NAMALWA (cell line): ENCODE measurements at regions not wholly inside any gene's neighbourhood (a gene's known extent, or its start where the extent isn't known, plus 50 kb on each side); places are given as distances from the start of the nearest gene placed in this dataset.
"Not testable (repeated sequence)": the region's sequence is repeated elsewhere in the genome, so short reads cannot be mapped to it uniquely, and the experiment has no call there.

Experiments used
- DNase-seq: peaks from one replicate; pipeline ENCODE4 v3.0.0-alpha.2; 2015; ENCODE audit warnings: low spot score

DNA sequence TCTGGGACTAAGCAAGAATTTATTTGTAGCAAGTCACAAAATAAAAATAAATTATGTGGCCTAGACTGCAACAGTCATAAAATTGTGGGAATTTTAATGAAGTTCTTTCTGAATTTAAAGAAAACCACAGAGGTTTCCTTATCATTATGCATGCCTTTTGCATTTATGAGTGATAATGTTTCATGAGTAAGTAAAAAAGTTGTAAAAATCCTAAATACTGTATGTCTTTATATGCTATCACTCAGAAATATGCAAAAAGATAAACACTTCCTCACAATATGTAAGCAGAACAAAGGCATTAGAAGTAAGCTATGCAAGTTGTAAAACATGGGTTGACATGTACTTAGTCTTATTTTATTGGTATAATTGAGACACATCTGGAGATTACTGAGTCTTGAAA is 239.4 kb upstream of the PDE3A start:
- no peak for DNase-seq

- DNase-seq, result no peak
Observed at GRCh38 chr12:20132818-20133217, 235.5 kb upstream of the PDE3A start.

DNA sequence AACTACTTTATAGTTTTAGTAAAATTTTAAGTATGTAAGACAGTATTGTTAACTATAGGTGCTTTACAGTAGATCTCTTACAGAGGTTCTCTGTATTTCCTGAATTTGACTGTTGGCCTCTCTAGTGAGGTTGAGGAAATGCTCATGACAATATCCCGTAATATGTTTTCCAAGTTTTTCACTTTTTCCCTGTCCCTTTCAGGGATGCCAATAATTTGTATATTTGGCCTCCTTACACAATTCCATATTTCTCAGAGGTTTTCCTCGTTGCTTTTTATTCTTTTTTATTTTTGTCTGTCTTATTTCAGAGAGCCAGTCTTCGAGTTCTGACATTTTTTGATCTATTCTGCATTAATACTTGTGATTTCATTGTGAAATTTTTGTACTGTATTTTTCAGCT is 233.7 kb upstream of the PDE3A start:
- DNase-seq, result no peak

GRCh38 chr12:20140751-20141150 is 227.6 kb upstream of the PDE3A start:
- DNase-seq, result no peak

DNA sequence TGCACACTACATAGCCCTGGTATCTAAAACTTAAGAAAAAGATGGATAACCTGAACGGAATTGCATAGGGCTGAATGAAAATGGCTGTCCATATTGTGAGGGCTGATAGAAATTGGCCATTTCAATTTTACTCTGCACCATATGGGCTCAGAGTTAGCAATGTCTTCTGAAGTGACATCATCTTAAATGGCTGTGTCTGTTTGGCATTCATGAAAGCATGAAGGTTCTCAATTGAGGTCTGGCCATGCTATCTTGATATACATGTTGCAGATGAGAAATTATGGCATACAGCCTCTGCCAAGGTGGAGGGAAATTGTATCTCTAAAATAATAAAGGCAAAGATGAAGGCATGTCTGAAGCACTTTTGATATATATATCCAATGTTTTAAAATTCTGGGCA is 226.0 kb upstream of the PDE3A start:
- DNase-seq, result no peak

- DNase-seq, result no peak
Observed at GRCh38 chr12:20142956-20143355, 225.4 kb upstream of the PDE3A start.

DNA sequence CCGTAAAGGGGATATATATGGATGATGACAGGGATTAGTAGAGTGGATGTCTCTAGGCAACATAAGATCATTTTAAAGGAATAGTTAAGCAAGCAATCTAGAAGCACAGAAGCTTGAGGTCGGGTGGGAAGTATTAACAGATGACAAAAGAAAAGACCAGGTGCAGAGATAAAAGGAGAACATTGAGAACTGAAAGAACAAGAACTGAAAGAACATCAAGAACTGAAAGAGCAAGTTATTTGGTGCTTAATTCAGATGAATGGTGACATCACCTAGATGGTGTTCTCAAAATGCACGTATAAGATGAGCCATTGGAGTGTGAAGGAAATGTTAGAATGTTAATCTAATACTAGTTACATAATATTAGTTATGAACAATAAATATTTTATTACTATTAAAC is 224.0 kb upstream of the PDE3A start:
- no peak for DNase-seq

DNA sequence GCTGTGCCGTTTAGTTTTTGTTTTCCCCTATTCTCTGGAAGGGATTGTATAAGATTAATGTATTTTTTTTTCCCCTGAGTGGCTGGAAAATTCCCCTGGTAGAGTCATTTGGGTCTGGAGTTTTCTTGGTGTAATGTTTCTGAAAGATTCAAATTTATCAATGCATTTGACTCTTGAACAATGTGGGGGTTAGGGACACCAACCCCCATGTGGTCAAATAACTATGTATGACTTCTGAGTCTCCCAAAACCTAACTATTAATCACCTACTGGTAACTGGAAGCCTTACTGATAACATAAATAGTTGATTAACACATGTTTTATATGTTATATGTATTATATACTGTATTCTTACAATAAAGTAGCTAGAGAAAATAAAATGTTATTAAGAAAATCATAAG is 220.1 kb upstream of the PDE3A start:
- DNase-seq, result no peak

DNA sequence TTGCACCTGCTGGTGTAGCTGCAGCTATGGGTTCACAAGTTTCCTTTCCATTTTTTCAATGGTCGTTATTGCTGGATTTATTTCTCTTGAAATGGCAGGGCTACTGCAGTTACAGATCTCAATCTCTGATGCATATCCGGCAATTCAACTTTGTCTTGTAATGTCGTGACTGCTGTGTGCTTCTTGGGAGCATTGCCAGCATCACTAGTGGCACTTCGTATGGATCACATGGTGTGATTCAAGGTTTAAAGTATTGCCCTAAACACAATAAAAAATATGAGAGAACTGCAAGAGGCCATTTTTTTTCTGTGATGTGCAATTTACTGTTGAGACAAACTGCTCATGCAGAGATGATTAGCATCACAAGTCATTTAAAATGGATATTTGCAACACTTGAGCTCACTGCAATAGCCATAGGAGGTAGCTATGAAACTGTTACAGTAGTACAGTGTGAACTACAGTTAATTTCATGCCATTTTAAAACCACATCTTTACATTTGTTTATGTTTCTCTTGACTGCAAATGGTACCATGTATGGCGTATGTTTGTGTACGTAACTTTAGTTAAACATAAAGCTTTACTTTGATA is 217.4 kb upstream of the PDE3A start:
- DNase-seq, result no peak

DNA sequence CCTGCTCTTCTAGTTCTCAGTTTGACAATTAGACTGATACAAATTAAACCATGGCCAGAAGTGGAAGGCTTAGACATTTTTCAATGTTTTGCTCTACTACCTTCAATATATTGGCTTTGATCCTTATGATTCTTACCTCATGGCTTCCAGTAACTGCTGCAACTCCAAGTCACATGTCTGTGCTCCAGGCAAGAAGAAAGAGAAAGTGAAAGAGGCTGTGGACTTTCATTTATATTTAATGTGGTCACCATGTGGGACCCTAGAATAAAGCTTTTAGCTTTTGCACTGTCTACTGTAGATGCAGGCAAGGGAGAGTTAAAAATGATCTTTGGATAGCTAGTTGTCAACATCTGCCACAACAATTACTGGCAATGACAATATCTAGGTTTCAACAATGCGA is 214.3 kb upstream of the PDE3A start:
- DNase-seq, result no peak

- no peak for DNase-seq
Observed at GRCh38 chr12:20155374-20155773, 213.0 kb upstream of the PDE3A start.

- not testable (repeated sequence) for DNase-seq
Observed at GRCh38 chr12:20160899-20161298, 207.4 kb upstream of the PDE3A start.

GRCh38 chr12:20174528-20175175 is 193.7 kb upstream of the PDE3A start:
- no peak for DNase-seq

DNA sequence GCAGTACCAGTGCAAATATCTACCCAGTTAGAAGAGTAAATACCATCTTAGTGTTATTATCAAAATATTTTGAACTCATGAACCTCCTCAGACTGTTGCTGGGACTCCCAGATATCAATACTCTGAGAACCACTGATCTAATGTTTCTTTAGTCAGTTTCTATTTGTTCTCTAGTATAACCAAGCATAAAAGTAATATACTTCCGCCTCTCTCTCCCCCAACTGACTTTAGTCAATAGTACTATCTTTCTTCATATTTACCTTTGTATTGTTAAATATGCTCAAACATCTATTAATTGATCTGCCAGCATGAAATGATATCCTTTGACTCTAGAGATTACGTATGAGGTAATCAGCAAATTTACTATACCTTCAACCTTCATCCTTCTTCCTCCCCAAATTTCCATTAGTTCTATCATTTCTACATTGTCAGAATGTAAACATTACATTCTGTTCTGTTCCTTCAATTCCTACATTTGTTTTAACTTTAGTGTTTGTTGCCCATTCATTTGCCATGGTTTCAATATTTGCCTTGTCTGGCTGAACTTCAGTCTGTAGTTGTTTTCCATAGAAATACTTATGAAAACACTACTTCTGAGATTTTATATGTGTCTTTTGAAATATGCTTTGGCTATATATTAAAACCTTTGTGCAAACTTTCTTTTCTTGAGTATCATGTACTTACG is 192.5 kb upstream of the PDE3A start:
- DNase-seq, result no peak

GRCh38 chr12:20181416-20182180 is 186.7 kb upstream of the PDE3A start:
- no peak for DNase-seq

DNA sequence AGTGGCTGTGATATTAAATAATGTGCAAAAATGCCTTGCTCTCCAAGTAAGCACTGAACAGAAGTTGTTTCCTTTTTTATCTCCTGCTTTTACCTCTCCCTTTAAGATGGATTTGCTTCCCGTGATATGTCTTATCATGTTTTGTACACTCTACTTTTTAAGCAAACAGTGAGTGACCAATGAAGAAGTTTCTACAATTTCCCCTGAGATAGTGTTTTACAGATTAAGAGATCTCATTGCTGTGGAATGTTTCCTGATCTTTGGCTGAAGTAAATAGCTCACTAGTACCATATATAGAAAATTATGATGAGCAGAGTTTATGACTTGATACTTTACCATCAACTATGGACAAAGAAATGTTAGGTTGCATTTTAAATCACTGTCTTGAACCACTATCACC is 184.8 kb upstream of the PDE3A start:
- DNase-seq, result no peak

DNA sequence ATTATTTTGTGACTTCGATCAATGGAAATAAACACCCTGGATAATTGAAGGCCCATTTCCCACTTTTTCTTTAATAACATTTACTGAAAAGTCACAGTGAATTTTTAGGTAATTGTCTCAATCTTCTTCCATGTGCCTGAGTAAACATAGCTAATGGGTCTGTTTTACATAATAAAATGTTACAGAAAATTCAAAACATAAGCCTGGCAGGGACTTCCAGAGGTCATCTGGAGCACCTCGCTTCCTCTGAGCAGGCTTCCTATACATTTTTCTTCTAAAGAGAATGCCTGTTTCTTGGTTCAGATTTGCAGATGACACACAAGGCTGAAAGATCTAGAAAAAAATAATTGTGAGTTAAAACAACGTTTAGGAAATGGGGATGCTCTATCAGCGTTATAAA is 183.8 kb upstream of the PDE3A start:
- no peak for DNase-seq

DNA sequence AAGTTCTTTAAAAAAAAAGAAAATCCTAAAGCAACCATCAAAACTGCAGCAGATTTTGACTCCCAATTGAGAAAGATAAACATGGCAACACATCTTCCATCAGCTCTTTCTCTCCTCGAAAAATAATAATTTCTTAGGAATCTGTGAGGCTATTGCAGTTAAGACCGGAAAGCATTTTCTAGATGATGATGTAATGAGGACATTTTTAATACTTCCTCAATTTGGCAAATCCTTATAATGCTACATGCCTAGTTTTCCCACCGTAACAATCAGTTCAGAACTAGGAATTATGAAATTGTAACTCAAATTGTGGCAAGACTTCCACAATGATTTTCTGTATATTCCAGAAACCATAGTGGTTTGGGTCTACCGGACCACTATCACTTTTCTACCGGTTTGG is 180.9 kb upstream of the PDE3A start:
- DNase-seq, result no peak

GRCh38 chr12:20188930-20189653 is 179.2 kb upstream of the PDE3A start:
- no peak for DNase-seq

- DNase-seq, result no peak
Observed at GRCh38 chr12:20189767-20190166, 178.6 kb upstream of the PDE3A start.

- no peak for DNase-seq
Observed at GRCh38 chr12:20194171-20194570, 174.2 kb upstream of the PDE3A start.

GRCh38 chr12:20196767-20197166 is 171.6 kb upstream of the PDE3A start:
- no peak for DNase-seq
